22Rv1 (cell line): ENCODE measurements at regions not wholly inside any gene's neighbourhood (a gene's known extent, or its start where the extent isn't known, plus 50 kb on each side); places are given as distances from the start of the nearest gene placed in this dataset.

Source experiments
- CTCF ChIP-seq: fragments of 450-650 bp; IDR thresholded peaks from 2 replicates; pipeline ENCODE4 v1.5.1; 2017; ENCODE audit warnings: mild to moderate bottlenecking
- ZFX ChIP-seq: fragments of 450-650 bp; IDR thresholded peaks from 2 replicates; pipeline ENCODE4 v1.6.1; 2017; ENCODE audit warnings: antibody characterized with exemption, borderline replicate concordance

DNA sequence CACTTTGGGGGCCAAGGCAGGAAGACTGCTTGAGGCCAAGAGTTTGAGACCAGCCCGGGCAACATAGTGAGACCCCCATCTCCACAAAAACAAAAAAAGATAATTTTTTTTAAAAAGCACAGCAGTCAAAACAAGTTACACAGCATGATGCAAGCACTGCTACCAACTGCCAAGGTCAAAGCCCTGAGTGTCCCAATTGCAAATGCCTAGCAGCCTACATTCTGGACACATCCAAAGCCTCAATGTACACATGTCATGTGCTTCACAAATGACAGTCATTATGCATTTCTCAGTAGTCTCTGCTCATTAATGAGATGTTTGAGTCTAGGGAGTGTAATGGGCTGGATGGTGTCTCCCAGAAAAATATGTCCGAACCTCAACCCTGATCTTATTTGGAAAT lies 113.7 kb upstream of the CCND2 start:
- TF ChIP-seq CTCF (no peak), ZFX (no peak)
